Suprapubic skin (tissue), 4 donors: ENCODE measurements at regions not wholly inside any gene's neighbourhood (a gene's known extent, or its start where the extent isn't known, plus 50 kb on each side); places are given as distances from the start of the nearest gene placed in this dataset.

Experiments
- DNase-seq, 2 donors: peaks; one replicate each; pipeline ENCODE4 v3.0.0-alpha.2; 2019; ENCODE audit warnings: low spot score in 2 of 2
- H3K27ac ChIP-seq: fragments of 200-600 bp; sonication (generic); one replicate; pipeline ENCODE4 v1.5.1; 2019
- H3K27me3 ChIP-seq: fragments of 200-600 bp; sonication (generic); one replicate; pipeline ENCODE4 v1.5.1; 2019
- H3K36me3 ChIP-seq: fragments of 200-600 bp; sonication (generic); one replicate; pipeline ENCODE4 v1.5.1; 2019
- H3K4me1 ChIP-seq: fragments of 200-600 bp; sonication (generic); one replicate; pipeline ENCODE4 v1.5.1; 2019
- H3K4me3 ChIP-seq: fragments of 200-600 bp; sonication (generic); one replicate; pipeline ENCODE4 v1.5.1; 2019; ENCODE audit warnings: mild to moderate bottlenecking
- H3K9me3 ChIP-seq: fragments of 200-600 bp; sonication (generic); one replicate; pipeline ENCODE4 v1.5.1; 2019
- CTCF ChIP-seq, 2 donors: fragments of 200-600 bp in 1 of 2; fragments of 450-650 bp in 1 of 2; sonication (generic) in 1 of 2; IDR thresholded peaks; one replicate each; pipeline ENCODE4 v1.5.1; 2016 to 2019; ENCODE audit warnings: antibody characterized with exemption in 2 of 2, mild to moderate bottlenecking in 1 of 2, moderate library complexity in 1 of 2
- EP300 ChIP-seq: sonication (generic); formaldehyde crosslinking; IDR thresholded peaks from one replicate; pipeline ENCODE4 v1.6.1; 2017; ENCODE audit warnings: antibody characterized with exemption
- POLR2A ChIP-seq, 2 donors: fragments of 450-650 bp; IDR thresholded peaks; one replicate each; pipeline ENCODE4 v1.6.1; 2017; ENCODE audit warnings: antibody characterized with exemption in 2 of 2, mild to moderate bottlenecking in 2 of 2, moderate library complexity in 2 of 2
- POLR2AphosphoS5 ChIP-seq, 3 donors: sonication (generic); formaldehyde crosslinking; IDR thresholded peaks; one replicate each; pipeline ENCODE4 v1.6.1; 2017; ENCODE audit warnings: antibody characterized with exemption in 3 of 3
- WGBS: methylation state at CpG from one replicate; pipeline ENCODE4 v1.1.5; 2018; 5-methylcytosine and 5-hydroxymethylcytosine counted together

- no peak for TF ChIP-seq CTCF (IDR thresholded peaks at IDR 0.05)
- no peak for TF ChIP-seq POLR2AphosphoS5 (IDR thresholded peaks at IDR 0.05)
- no peak for TF ChIP-seq POLR2A (IDR thresholded peaks at IDR 0.05)
- TF ChIP-seq EP300, result no peak
- H3K9me3 ChIP-seq, result no peaks in the 10 kb centered on the region
- 75% methylated on average over 5 of the region's 5 CpGs for WGBS
- H3K27ac ChIP-seq, result no peak overlapping the region
- DNase-seq, result no peak
- H3K4me3 ChIP-seq, result no peak overlapping the region
- no peaks in the 10 kb centered on the region for H3K4me1 ChIP-seq
- no peaks in the 10 kb centered on the region for H3K27me3 ChIP-seq
- H3K36me3 ChIP-seq, result no peaks in the 10 kb centered on the region
These were observed 61.3 kb upstream of the MME start for GRCh38 chr3:155018621-155019330.

- no peaks in the 10 kb centered on the region for H3K36me3 ChIP-seq
- no peak for TF ChIP-seq EP300
- no peak for TF ChIP-seq POLR2AphosphoS5 (IDR thresholded peaks at IDR 0.05)
- TF ChIP-seq POLR2A (IDR thresholded peaks at IDR 0.05), result no peak
- no peak for TF ChIP-seq CTCF (IDR thresholded peaks at IDR 0.05)
- no peak overlapping the region for H3K27ac ChIP-seq
- no peak for DNase-seq
- no peaks in the 10 kb centered on the region for H3K27me3 ChIP-seq
- no peak overlapping the region for H3K4me3 ChIP-seq
- 72% methylated on average over 2 of the region's 2 CpGs for WGBS
- H3K4me1 ChIP-seq, result no peaks in the 10 kb centered on the region
- H3K9me3 ChIP-seq, result no peaks in the 10 kb centered on the region
These were observed 64.2 kb upstream of the MME start for GRCh38 chr3:155015776-155016436.

GRCh38 chr3:155014953-155015352 is 65.2 kb upstream of the MME start:
- TF ChIP-seq CTCF (IDR thresholded peaks at IDR 0.05) (no peak), POLR2AphosphoS5 (IDR thresholded peaks at IDR 0.05) (no peak), POLR2A (IDR thresholded peaks at IDR 0.05) (no peak), EP300 (no peak)
- Histone ChIP-seq H3K27me3 (no peaks in the 10 kb centered on the region), H3K27ac (no peak overlapping the region), H3K4me1 (no peaks in the 10 kb centered on the region), H3K36me3 (no peaks in the 10 kb centered on the region), H3K4me3 (no peak overlapping the region), H3K9me3 (no peaks in the 10 kb centered on the region)
- 90% methylated on average over 2 of the region's 2 CpGs for WGBS
- no peak for DNase-seq

- 88% methylated on average over 2 of the region's 2 CpGs for WGBS
- Histone ChIP-seq H3K27ac (no peak overlapping the region), H3K9me3 (no peaks in the 10 kb centered on the region), H3K36me3 (no peaks in the 10 kb centered on the region), H3K4me1 (no peaks in the 10 kb centered on the region), H3K4me3 (no peak overlapping the region), H3K27me3 (no peaks in the 10 kb centered on the region)
- no peak for DNase-seq
- TF ChIP-seq CTCF (IDR thresholded peaks at IDR 0.05) (no peak), POLR2AphosphoS5 (IDR thresholded peaks at IDR 0.05) (no peak), EP300 (no peak), POLR2A (IDR thresholded peaks at IDR 0.05) (no peak)
These were observed 66.7 kb upstream of the MME start for GRCh38 chr3:155013427-155013826.

GRCh38 chr3:155012584-155012983 is 67.5 kb upstream of the MME start:
- Histone ChIP-seq H3K36me3 (no peaks in the 10 kb centered on the region), H3K4me1 (no peaks in the 10 kb centered on the region), H3K4me3 (no peak overlapping the region), H3K27me3 (no peaks in the 10 kb centered on the region), H3K27ac (no peak overlapping the region), H3K9me3 (no peaks in the 10 kb centered on the region)
- DNase-seq, result no peak
- TF ChIP-seq CTCF (IDR thresholded peaks at IDR 0.05) (no peak), POLR2A (IDR thresholded peaks at IDR 0.05) (no peak), EP300 (no peak), POLR2AphosphoS5 (IDR thresholded peaks at IDR 0.05) (no peak)
- WGBS, result 91% methylated on average over 4 of the region's 4 CpGs
